GM18951 (cell line): ENCODE measurements at regions not wholly inside any gene's neighbourhood (a gene's known extent, or its start where the extent isn't known, plus 50 kb on each side); places are given as distances from the start of the nearest gene placed in this dataset.
"Not testable (repeated sequence)": the region's sequence is repeated elsewhere in the genome, so short reads cannot be mapped to it uniquely, and the experiment has no call there.

Experiments used
- POLR2A ChIP-seq: IDR thresholded peaks from 4 replicates; pipeline ENCODE4 v1.6.1; 2011; ENCODE audit warnings: mild to moderate bottlenecking; ENCODE audit not compliant: insufficient read length, insufficient read depth; ENCODE audit errors: extremely low read depth
- in situ Hi-C: fragments of 300-500 bp; cut with MboI; formaldehyde crosslinking; loops from one replicate; pipeline ENCODE4 v1.12.0; 2022; ENCODE audit warnings: low sequenced_read_pairs, mixed read lengths, inconsistent platforms; ENCODE audit not compliant: unreplicated experiment

DNA sequence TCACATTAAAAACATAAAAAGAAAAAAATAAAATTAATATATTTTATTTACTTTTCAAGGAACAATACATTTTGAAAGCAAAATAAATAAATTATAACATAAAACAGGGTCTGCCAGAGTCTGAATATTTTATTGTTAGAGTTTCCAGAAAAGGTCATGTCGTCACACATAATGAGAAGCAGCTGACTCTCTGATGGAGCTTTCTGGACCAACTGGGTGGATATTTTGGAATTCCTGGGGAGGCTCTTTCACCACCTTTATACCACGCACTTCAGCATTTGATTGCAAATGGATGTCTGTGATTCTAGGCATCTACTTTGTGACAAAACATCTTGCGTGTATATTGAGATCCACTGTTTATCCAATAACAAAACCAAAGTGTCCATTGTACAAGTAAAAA, 455.0 kb upstream of the CCDC179 start:
- in situ Hi-C loops: no loop called here
- no peak for TF ChIP-seq POLR2A

DNA sequence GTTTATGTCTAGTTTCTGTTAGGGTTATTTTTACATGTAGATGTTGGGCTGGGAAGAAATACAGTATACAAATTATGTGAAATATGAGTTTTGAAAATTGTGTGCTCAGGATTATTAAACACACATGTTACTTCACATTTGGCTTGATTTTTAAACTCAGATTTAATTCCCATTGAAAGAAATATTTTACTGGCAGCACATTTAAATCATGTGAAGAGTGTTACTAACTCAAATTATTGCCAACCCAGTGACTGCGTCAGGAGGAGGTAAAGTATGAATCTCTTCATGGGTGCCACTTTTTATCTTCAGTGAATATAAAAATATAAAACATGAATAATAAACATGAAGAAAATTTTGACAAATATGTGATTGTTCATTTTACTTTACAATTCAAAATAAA, 457.5 kb upstream of the CCDC179 start:
- in situ Hi-C loops: no loop called here
- TF ChIP-seq POLR2A: no peak

GRCh38 chr11:23318670-23319069, 458.4 kb upstream of the CCDC179 start:
- TF ChIP-seq POLR2A: no peak
- in situ Hi-C loops: no loop called here

DNA sequence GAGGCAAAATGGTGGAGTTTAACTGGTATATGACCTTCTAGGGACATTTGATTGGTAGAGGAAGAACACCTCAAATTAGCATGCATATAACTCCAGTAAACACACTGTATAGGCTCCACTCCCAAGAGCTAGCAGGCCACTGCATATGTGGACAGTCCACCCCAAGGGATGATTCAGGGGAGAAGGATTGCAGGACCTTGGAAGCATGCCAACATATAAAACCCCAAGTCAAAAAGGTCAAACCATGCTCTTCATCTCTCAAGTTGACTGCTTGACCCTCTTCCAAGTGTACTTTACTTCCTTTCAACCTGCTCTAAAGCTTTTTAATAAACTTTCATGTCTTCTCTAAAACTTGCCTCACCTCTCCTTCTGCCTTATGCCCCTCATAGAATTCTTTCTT, 459.9 kb upstream of the CCDC179 start:
- in situ Hi-C loops: no loop called here
- no peak for TF ChIP-seq POLR2A

- in situ Hi-C loops: not testable (repeated sequence)
Observed at GRCh38 chr11:23335586-23335985, 475.3 kb upstream of the CCDC179 start.

- in situ Hi-C loops: no loop called here
Observed at GRCh38 chr11:23336961-23337360, 476.7 kb upstream of the CCDC179 start.

DNA sequence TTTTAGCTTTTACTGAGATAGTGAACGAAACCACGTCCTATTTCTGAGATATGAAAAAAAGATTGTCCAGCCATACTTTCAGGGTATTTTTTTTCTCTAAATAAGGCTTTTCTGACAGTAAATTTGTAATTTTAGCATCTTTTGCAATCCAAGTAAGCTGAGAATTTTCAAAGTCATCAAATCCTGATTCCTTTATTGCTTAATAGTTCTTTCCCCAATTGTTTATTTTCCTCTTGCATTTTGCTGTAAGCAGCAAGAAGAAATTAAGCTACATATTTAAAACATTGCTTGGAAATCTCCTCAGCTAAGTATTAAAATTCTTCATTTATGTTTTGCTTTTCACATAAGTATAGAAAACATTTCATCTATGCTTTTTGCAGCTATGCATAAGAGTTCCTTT, 493.3 kb upstream of the CCDC179 start:
- TF ChIP-seq POLR2A: no peak

More at GRCh38 chr11:23336961-23337360, 476.7 kb upstream of the CCDC179 start:
- no peak for TF ChIP-seq POLR2A

DNA sequence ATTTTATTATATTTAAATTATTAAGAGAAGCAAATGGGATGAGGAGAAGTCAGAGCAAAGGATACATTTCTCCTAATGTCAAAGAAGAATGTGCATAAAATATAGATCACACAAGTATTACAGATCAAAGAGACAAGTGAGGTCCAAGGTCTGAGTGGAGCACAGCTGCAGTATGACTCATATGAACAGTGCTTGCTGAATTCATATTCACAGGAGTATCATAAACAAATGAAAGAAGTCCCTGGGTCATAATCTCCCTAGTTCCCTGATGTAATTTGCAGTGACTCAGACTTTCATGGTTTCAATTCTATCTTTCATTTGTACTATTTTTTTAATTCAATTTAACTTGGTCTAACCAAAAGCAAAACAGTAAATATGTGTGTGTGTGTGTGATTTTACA, 499.0 kb upstream of the CCDC179 start:
- no peak for TF ChIP-seq POLR2A
- in situ Hi-C loops: no loop called here

More for the DNA sequence above, 493.3 kb upstream of the CCDC179 start:
- in situ Hi-C loops: no loop called here

- in situ Hi-C loops: no loop called here
Observed at GRCh38 chr11:23364076-23364475, 503.8 kb upstream of the CCDC179 start.

DNA sequence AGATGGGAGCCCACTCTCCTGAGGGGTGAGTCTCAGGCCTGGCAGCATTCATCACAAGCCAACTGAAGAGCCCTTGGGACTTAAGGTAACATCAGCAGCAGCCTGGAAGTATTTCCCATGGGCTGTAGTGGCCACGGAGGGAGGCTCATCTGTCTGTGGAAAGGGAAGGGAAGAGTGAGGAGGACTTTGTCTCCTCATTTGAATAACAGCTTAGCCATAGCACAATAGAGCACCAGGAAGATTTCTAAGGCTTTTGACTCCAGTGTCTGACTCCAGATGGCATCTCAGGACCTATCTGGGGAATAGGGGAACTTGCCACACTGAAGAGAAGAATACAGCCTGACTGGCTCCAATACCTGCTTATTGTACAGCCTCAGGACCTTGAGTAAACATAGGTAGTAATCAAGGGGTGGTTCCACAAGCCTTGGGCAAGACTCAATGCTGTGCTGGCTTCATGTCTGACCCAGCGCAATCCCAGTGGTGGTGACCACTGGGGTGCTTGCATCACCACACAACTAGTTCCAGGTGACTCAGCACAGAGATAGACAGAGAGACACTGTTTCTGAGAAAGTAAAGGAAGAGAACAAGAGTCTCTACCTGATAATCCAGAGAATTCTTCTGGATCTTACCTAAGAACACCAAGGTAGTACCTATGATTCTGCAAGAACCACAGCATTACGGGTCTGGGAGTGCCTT, 510.5 kb upstream of the CCDC179 start:
- in situ Hi-C loops: no loop called here
- TF ChIP-seq POLR2A: no peak

More at GRCh38 chr11:23364076-23364475, 503.8 kb upstream of the CCDC179 start:
- no peak for TF ChIP-seq POLR2A

GRCh38 chr11:23377909-23378308, 517.6 kb upstream of the CCDC179 start:
- in situ Hi-C loops: no loop called here
- no peak for TF ChIP-seq POLR2A

GRCh38 chr11:23391031-23391430, 530.8 kb upstream of the CCDC179 start:
- in situ Hi-C loops: no loop called here
- no peak for TF ChIP-seq POLR2A

- in situ Hi-C loops: no loop called here
- TF ChIP-seq POLR2A: no peak
Observed at GRCh38 chr11:23398052-23398451, 537.8 kb upstream of the CCDC179 start.

DNA sequence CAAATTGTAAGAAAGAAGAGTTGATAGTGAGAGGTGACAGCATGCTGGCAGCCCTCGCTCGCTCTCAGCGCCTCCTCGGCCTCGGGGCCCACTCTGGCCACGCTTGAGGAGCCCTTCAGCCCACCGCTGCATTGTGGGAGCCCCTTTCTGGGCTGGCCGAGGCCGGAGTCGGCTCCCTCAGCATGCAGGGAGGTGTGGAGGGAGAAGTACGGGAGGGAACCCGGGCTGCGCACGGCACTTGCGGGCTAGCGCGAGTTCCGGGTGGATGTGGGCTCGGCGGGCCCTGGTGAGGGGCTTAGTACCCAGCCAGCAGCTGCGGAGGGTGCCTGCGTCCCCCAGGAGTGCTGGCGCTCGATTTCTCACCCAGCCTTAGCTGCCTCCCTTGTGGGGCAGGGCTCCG, 539.7 kb upstream of the CCDC179 start:
- no peak for TF ChIP-seq POLR2A
- in situ Hi-C loops: no loop called here
